NOMO-1 treated with DMSO at 0.1 percent for 48 hours (cell line): ENCODE measurements at regions not wholly inside any gene's neighbourhood (a gene's known extent, or its start where the extent isn't known, plus 50 kb on each side); places are given as distances from the start of the nearest gene placed in this dataset.
"Not testable (repeated sequence)": the region's sequence is repeated elsewhere in the genome, so short reads cannot be mapped to it uniquely, and the experiment has no call there.

ENCODE experiments used
- DNase-seq: peaks from one replicate; lab custom pipeline; 2025; ENCODE audit not compliant: unreplicated experiment; lab: John Stamatoyannopoulos, UW

GRCh38 chr15:79602731-79603130, 170.6 kb downstream of the MINAR1 start:
- no peak for DNase-seq

- no peak for DNase-seq
Observed at GRCh38 chr15:79606831-79607355, 174.8 kb downstream of the MINAR1 start.

GRCh38 chr15:79608066-79608864, 176.1 kb downstream of the MINAR1 start:
- no peak for DNase-seq

GRCh38 chr15:79609506-79609905, 177.4 kb downstream of the MINAR1 start:
- DNase-seq, result no peak

GRCh38 chr15:79610021-79610420, 177.9 kb downstream of the MINAR1 start:
- DNase-seq, result no peak

GRCh38 chr15:79615754-79616153, 183.6 kb downstream of the MINAR1 start:
- no peak for DNase-seq

- DNase-seq, result no peak
Observed at GRCh38 chr15:79617071-79617470, 184.9 kb downstream of the MINAR1 start.

- no peak for DNase-seq
Observed at GRCh38 chr15:79620112-79620857, 188.1 kb downstream of the MINAR1 start.

- not testable (repeated sequence) for DNase-seq
Observed at GRCh38 chr15:79621805-79622204, 189.7 kb downstream of the MINAR1 start.

- no peak for DNase-seq
Observed at GRCh38 chr15:79623488-79623887, 191.4 kb downstream of the MINAR1 start.

- no peak for DNase-seq
Observed at GRCh38 chr15:79629687-79630086, 197.6 kb downstream of the MINAR1 start.

GRCh38 chr15:79632457-79632856, 200.3 kb downstream of the MINAR1 start:
- DNase-seq, result no peak

- no peak for DNase-seq
Observed at GRCh38 chr15:79635149-79635771, 203.1 kb downstream of the MINAR1 start.

- DNase-seq, result no peak
Observed at GRCh38 chr15:79635897-79636561, 203.9 kb downstream of the MINAR1 start.

GRCh38 chr15:79640206-79640605, 208.1 kb downstream of the MINAR1 start:
- DNase-seq, result no peak

- no peak for DNase-seq
Observed at GRCh38 chr15:79641841-79642240, 209.7 kb downstream of the MINAR1 start.

- DNase-seq, result no peak
Observed at GRCh38 chr15:79643393-79643792, 211.3 kb downstream of the MINAR1 start.

GRCh38 chr15:79644091-79644490, 212.0 kb downstream of the MINAR1 start:
- DNase-seq, result no peak

- DNase-seq, result not testable (repeated sequence)
Observed at GRCh38 chr15:79652972-79653371, 220.8 kb downstream of the MINAR1 start.

GRCh38 chr15:79653533-79653932, 221.4 kb downstream of the MINAR1 start:
- DNase-seq, result no peak
